Suppressor macrophage treated with lipopolysaccharide for 1 hour (primary cell): ENCODE measurements at regions not wholly inside any gene's neighbourhood (a gene's known extent, or its start where the extent isn't known, plus 50 kb on each side); places are given as distances from the start of the nearest gene placed in this dataset.

Experiments
- DNase-seq, 3 donors: peaks; one replicate each; pipeline ENCODE4 v3.0.0-alpha.2; 2020 to 2022

- DNase-seq = no peak
These were observed 247.0 kb upstream of the PPP2R2D start for GRCh38 chr10:131653554-131654470.

- no peak for DNase-seq
These were observed 246.2 kb upstream of the PPP2R2D start for GRCh38 chr10:131654471-131655087.

- no peak for DNase-seq
These were observed 245.5 kb upstream of the PPP2R2D start for GRCh38 chr10:131655101-131655849.

- DNase-seq = no peak
These were observed 244.8 kb upstream of the PPP2R2D start for GRCh38 chr10:131656009-131656408.

- no peak for DNase-seq
These were observed 244.4 kb upstream of the PPP2R2D start for GRCh38 chr10:131656431-131656841.

- no peak for DNase-seq
These were observed 243.4 kb upstream of the PPP2R2D start for GRCh38 chr10:131657318-131657984.

GRCh38 chr10:131657985-131658330, 242.8 kb upstream of the PPP2R2D start:
- no peak for DNase-seq

GRCh38 chr10:131658476-131659110, 242.2 kb upstream of the PPP2R2D start:
- DNase-seq = no peak

- no peak for DNase-seq
These were observed 240.4 kb upstream of the PPP2R2D start for GRCh38 chr10:131660427-131660826.

- DNase-seq = no peak
These were observed 238.0 kb upstream of the PPP2R2D start for GRCh38 chr10:131662851-131663250.

- DNase-seq = no peak
These were observed 237.5 kb upstream of the PPP2R2D start for GRCh38 chr10:131663351-131663750.

- no peak for DNase-seq
These were observed 234.7 kb upstream of the PPP2R2D start for GRCh38 chr10:131666091-131666490.

- DNase-seq = no peak
These were observed 233.8 kb upstream of the PPP2R2D start for GRCh38 chr10:131667047-131667446.

GRCh38 chr10:131667561-131667960, 233.2 kb upstream of the PPP2R2D start:
- DNase-seq = no peak

GRCh38 chr10:131668903-131669302, 231.9 kb upstream of the PPP2R2D start:
- DNase-seq = no peak

GRCh38 chr10:131669838-131670237, 231.0 kb upstream of the PPP2R2D start:
- DNase-seq = no peak

GRCh38 chr10:131670341-131670740, 230.5 kb upstream of the PPP2R2D start:
- no peak for DNase-seq

GRCh38 chr10:131673396-131673795, 227.4 kb upstream of the PPP2R2D start:
- DNase-seq = no peak

GRCh38 chr10:131674130-131674529, 226.7 kb upstream of the PPP2R2D start:
- no peak for DNase-seq

GRCh38 chr10:131675104-131675503, 225.7 kb upstream of the PPP2R2D start:
- no peak for DNase-seq

GRCh38 chr10:131676046-131676799, 224.6 kb upstream of the PPP2R2D start:
- DNase-seq = no peak
